Lung microvascular endothelial cell (primary cell): ENCODE measurements at regions not wholly inside any gene's neighbourhood (a gene's known extent, or its start where the extent isn't known, plus 50 kb on each side); places are given as distances from the start of the nearest gene placed in this dataset.
"Not testable (repeated sequence)": the region's sequence is repeated elsewhere in the genome, so short reads cannot be mapped to it uniquely, and the experiment has no call there.

Source experiments
- DNase-seq, 2 donors: peaks; one replicate each; pipeline versions ENCODE4 v3.0.0 to v3.0.0-alpha.2; 2010; ENCODE audit warnings: low read depth in 2 of 2

- no peak for DNase-seq
Observed at GRCh38 chr4:81679315-81679714, 207.6 kb upstream of the RASGEF1B start.

- DNase-seq: no peak
Observed at GRCh38 chr4:81678801-81679200, 207.1 kb upstream of the RASGEF1B start.

GRCh38 chr4:81676537-81676936 lies 204.8 kb upstream of the RASGEF1B start:
- DNase-seq: no peak

- DNase-seq: no peak
Observed at GRCh38 chr4:81675791-81676393, 204.2 kb upstream of the RASGEF1B start.

GRCh38 chr4:81673961-81674360 lies 202.3 kb upstream of the RASGEF1B start:
- DNase-seq: no peak

- not testable (repeated sequence) for DNase-seq
Observed at GRCh38 chr4:81668328-81668727, 196.6 kb upstream of the RASGEF1B start.

GRCh38 chr4:81667539-81667938 lies 195.8 kb upstream of the RASGEF1B start:
- no peak for DNase-seq

GRCh38 chr4:81666491-81666890 lies 194.8 kb upstream of the RASGEF1B start:
- DNase-seq: no peak

GRCh38 chr4:81665649-81666048 lies 193.9 kb upstream of the RASGEF1B start:
- no peak for DNase-seq

- no peak for DNase-seq
Observed at GRCh38 chr4:81665045-81665444, 193.3 kb upstream of the RASGEF1B start.

GRCh38 chr4:81664079-81664478 lies 192.4 kb upstream of the RASGEF1B start:
- DNase-seq: no peak

- DNase-seq: no peak
Observed at GRCh38 chr4:81663368-81663767, 191.7 kb upstream of the RASGEF1B start.

- DNase-seq: no peak
Observed at GRCh38 chr4:81659051-81659450, 187.3 kb upstream of the RASGEF1B start.

GRCh38 chr4:81652069-81652478 lies 180.4 kb upstream of the RASGEF1B start:
- DNase-seq: no peak

GRCh38 chr4:81651243-81651899 lies 179.7 kb upstream of the RASGEF1B start:
- DNase-seq: no peak

GRCh38 chr4:81650606-81651242 lies 179.0 kb upstream of the RASGEF1B start:
- no peak for DNase-seq

- DNase-seq: no peak
Observed at GRCh38 chr4:81648576-81649275, 177.0 kb upstream of the RASGEF1B start.

- DNase-seq: no peak
Observed at GRCh38 chr4:81647388-81647787, 175.7 kb upstream of the RASGEF1B start.

GRCh38 chr4:81642543-81642942 lies 170.8 kb upstream of the RASGEF1B start:
- DNase-seq: no peak

GRCh38 chr4:81639248-81639647 lies 167.5 kb upstream of the RASGEF1B start:
- DNase-seq: no peak

- DNase-seq: no peak
Observed at GRCh38 chr4:81638698-81639097, 167.0 kb upstream of the RASGEF1B start.

- no peak for DNase-seq
Observed at GRCh38 chr4:81635739-81636138, 164.0 kb upstream of the RASGEF1B start.
